ENCODE measurements at regions not wholly inside any gene's neighbourhood (a gene's known extent, or its start where the extent isn't known, plus 50 kb on each side); places are given as distances from the start of the nearest gene placed in this dataset.

- TF ChIP-seq, protein P1, sequence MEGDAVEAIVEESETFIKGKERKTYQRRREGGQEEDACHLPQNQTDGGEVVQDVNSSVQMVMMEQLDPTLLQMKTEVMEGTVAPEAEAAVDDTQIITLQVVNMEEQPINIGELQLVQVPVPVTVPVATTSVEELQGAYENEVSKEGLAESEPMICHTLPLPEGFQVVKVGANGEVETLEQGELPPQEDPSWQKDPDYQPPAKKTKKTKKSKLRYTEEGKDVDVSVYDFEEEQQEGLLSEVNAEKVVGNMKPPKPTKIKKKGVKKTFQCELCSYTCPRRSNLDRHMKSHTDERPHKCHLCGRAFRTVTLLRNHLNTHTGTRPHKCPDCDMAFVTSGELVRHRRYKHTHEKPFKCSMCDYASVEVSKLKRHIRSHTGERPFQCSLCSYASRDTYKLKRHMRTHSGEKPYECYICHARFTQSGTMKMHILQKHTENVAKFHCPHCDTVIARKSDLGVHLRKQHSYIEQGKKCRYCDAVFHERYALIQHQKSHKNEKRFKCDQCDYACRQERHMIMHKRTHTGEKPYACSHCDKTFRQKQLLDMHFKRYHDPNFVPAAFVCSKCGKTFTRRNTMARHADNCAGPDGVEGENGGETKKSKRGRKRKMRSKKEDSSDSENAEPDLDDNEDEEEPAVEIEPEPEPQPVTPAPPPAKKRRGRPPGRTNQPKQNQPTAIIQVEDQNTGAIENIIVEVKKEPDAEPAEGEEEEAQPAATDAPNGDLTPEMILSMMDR (conservative IDR thresholded peaks at IDR 0.05; ENCODE audit: low read depth, low read length), result no peak
- TF ChIP-seq EZH2 (IDR thresholded peaks at IDR 0.05; ENCODE audit: borderline replicate concordance, low read depth, low read length, poor library complexity, severe bottlenecking), result no peak
Observed at GRCh38 chr6:55696501-55696900, 117.5 kb upstream of the HMGCLL1 start.
